ENCODE measurements at regions not wholly inside any gene's neighbourhood (a gene's known extent, or its start where the extent isn't known, plus 50 kb on each side); places are given as distances from the start of the nearest gene placed in this dataset.

DNA sequence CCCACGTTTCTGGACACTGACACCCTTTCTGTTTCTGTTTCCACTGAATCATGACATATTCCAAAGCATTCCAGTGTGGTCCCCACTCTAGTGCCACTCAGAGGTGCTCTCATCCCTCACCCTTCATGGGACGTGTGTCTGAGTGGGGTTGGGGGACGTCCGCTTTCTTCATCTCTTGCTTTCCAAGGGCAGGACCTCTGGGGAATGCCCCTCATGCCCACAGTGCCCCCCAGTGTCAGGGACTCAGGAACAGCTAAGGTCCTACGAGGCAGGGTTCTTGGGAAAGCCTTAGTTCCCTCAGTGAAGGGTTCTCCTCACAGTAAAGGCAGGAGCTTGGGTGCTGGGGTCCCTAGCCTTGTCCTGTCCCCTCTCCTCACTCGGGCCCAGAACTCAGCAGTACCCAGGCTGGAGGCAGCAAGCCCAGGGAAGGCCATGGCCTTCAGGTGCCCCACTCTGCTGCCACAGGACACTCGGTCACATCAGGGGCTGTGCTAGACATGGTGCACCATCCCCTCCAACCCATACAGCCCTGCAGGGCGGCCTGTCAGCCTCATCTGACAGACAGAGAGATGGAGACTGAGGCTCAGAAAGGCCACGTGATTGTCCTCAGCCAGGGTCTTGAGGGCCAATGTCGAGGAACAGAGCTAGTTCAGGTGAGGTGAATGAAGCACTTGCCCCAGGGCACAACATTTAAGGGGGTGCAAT is 261.0 kb downstream of the TLE3 start:
- DNase-seq (ENCODE audit: low spot score in 2 of 2): no peak

GRCh38 chr15:69838338-69838737 is 259.4 kb downstream of the TLE3 start:
- Histone ChIP-seq H3K9me3 (no peaks in the 10 kb centered on the region), H3K27ac (no peak overlapping the region), H3K4me3 (no peak overlapping the region), H3K4me1 (peaks cover 0 to 9% (median 0%) of the 10 kb centered on the region in 4 donors), H3K27me3 (no peaks in the 10 kb centered on the region), H3K36me3 (no peaks in the 10 kb centered on the region)
- TF ChIP-seq CTCF (IDR thresholded peaks at IDR 0.05): no peak
- no peak for DNase-seq (ENCODE audit: low spot score in 2 of 2)
- WGBS, 2 donors: 46 to 83% methylated on average over 1 of the region's 1 CpG

More for the DNA sequence above, 261.0 kb downstream of the TLE3 start:
- Histone ChIP-seq H3K4me1 (peaks cover 0 to 7% (median 0%) of the 10 kb centered on the region in 4 donors), H3K4me3 (no peak overlapping the region), H3K27ac (no peak overlapping the region), H3K9me3 (no peaks in the 10 kb centered on the region), H3K36me3 (no peaks in the 10 kb centered on the region), H3K27me3 (no peaks in the 10 kb centered on the region)
- TF ChIP-seq EP300 (IDR thresholded peaks at IDR 0.05): no peak
- TF ChIP-seq CTCF (IDR thresholded peaks at IDR 0.05): no peak
- no peak for TF ChIP-seq POLR2A (IDR thresholded peaks at IDR 0.05)
- 86% methylated on average over 8 to 10 of the region's 10 CpGs for WGBS, 2 donors

GRCh38 chr15:69838994-69839393 is 258.7 kb downstream of the TLE3 start:
- Histone ChIP-seq H3K27me3 (no peaks in the 10 kb centered on the region), H3K4me3 (no peak overlapping the region), H3K9me3 (no peaks in the 10 kb centered on the region), H3K4me1 (peaks cover 0 to 9% (median 0%) of the 10 kb centered on the region in 4 donors), H3K36me3 (no peaks in the 10 kb centered on the region), H3K27ac (no peak overlapping the region)
- no peak for DNase-seq (ENCODE audit: low spot score in 2 of 2)
- WGBS, 2 donors: 68 to 73% methylated on average over 2 of the region's 2 CpGs
- no peak for TF ChIP-seq POLR2A (IDR thresholded peaks at IDR 0.05)
- no peak for TF ChIP-seq EP300 (IDR thresholded peaks at IDR 0.05)
- no peak for TF ChIP-seq CTCF (IDR thresholded peaks at IDR 0.05)

GRCh38 chr15:69841113-69841828 is 256.4 kb downstream of the TLE3 start:
- Histone ChIP-seq H3K27ac (no peak overlapping the region), H3K36me3 (no peaks in the 10 kb centered on the region), H3K4me3 (no peak overlapping the region), H3K4me1 (peaks cover 0 to 9% (median 0%) of the 10 kb centered on the region in 4 donors), H3K27me3 (no peaks in the 10 kb centered on the region), H3K9me3 (no peaks in the 10 kb centered on the region)
- 53 to 56% methylated on average over 21 of the region's 21 CpGs for WGBS, 2 donors
- TF ChIP-seq POLR2A (IDR thresholded peaks at IDR 0.05) (no peak), EP300 (IDR thresholded peaks at IDR 0.05) (no peak)
- no peak for DNase-seq (ENCODE audit: low spot score in 2 of 2)

DNA sequence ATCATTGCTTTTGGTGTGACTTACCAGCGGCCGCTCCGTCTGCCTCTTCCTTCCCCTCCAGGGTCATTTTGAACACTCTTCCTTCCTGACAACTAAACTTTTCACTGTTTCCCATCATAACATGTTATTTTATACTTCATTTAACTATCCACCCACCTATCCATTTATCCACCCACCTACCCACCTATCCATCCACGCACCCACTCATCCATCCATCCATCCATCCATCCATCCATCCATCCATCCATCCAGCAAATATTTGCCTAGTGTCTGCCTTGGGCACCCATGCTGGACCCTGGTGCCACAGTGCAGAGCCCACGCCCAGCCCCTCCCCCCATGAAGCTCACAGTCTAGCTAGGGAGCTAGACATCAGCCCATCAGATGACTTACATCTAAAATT is 254.9 kb downstream of the TLE3 start:
- Histone ChIP-seq H3K9me3 (no peaks in the 10 kb centered on the region), H3K27me3 (no peaks in the 10 kb centered on the region), H3K36me3 (no peaks in the 10 kb centered on the region), H3K4me1 (peaks cover 0 to 9% (median 0%) of the 10 kb centered on the region in 4 donors), H3K27ac (no peak overlapping the region), H3K4me3 (no peak overlapping the region)
- 93 to 95% methylated on average over 5 of the region's 5 CpGs for WGBS, 2 donors
- DNase-seq (ENCODE audit: low spot score in 2 of 2): no peak
- TF ChIP-seq EP300 (IDR thresholded peaks at IDR 0.05) (no peak), CTCF (IDR thresholded peaks at IDR 0.05) (no peak), POLR2A (IDR thresholded peaks at IDR 0.05) (no peak)

All from tibial nerve (tissue), 4 donors.